ENCODE measurements at regions not wholly inside any gene's neighbourhood (a gene's known extent, or its start where the extent isn't known, plus 50 kb on each side); places are given as distances from the start of the nearest gene placed in this dataset.

DNA sequence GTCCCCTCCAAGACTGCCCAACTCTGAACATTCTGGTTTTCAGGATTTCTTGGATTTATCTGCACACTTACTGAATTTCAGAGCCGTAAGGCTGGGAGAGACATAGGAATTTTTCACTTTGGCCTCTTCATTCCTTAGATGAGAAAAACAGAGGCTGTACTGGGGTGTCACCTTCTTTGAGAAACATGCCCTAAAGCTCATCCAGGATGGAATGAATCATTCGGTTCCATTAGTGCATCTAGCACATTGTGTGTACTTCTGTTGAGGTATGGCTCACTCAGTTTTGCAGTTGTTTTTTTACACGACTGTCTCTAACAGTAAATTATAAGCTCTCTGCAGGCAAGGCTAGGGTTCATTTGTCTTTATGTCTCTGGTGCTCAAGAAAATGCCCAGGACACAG is 383.4 kb downstream of the GATA3 start:
- TF ChIP-seq YY1 (IDR thresholded peaks at IDR 0.05; ENCODE audit: insufficient read depth, insufficient read length) (no peak), SUZ12 (IDR thresholded peaks at IDR 0.05; ENCODE audit: extremely low read depth, insufficient read depth, insufficient read length) (no peak), ZNF274 (IDR thresholded peaks at IDR 0.05; ENCODE audit: low read depth, low read length) (no peak)
